AG08395 (cell line): ENCODE measurements at regions not wholly inside any gene's neighbourhood (a gene's known extent, or its start where the extent isn't known, plus 50 kb on each side); places are given as distances from the start of the nearest gene placed in this dataset.
"Not testable (repeated sequence)": the region's sequence is repeated elsewhere in the genome, so short reads cannot be mapped to it uniquely, and the experiment has no call there.

Experiments
- DNase-seq: peaks from one replicate; pipeline ENCODE4 v3.0.0; 2012; ENCODE audit warnings: mixed read lengths, low spot score

- no peak for DNase-seq
These were observed 418.2 kb upstream of the ZNF717 start for GRCh38 chr3:76203578-76203977.

- no peak for DNase-seq
These were observed 421.0 kb upstream of the ZNF717 start for GRCh38 chr3:76206346-76206745.

- no peak for DNase-seq
These were observed 427.3 kb upstream of the ZNF717 start for GRCh38 chr3:76212679-76213078.

DNA sequence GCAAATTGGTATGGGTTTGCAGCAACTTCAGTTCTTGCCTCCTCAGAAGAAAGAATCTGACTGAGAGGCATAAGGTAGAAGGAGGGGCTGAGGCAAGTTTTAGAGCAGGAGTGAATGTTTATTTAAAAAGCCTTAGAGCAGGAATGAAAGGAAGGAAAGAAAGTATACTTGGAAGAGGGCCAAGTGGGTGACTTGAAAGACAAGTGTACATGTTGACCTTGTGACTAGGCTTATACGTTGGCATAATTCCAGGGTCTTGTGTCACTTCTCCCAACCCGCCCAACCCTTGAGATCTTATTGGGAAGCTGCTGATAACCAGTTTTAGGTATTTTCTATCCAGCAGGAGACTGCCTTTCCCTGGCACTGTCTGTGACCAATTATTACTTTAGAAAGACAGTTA is 436.9 kb upstream of the ZNF717 start:
- no peak for DNase-seq

DNA sequence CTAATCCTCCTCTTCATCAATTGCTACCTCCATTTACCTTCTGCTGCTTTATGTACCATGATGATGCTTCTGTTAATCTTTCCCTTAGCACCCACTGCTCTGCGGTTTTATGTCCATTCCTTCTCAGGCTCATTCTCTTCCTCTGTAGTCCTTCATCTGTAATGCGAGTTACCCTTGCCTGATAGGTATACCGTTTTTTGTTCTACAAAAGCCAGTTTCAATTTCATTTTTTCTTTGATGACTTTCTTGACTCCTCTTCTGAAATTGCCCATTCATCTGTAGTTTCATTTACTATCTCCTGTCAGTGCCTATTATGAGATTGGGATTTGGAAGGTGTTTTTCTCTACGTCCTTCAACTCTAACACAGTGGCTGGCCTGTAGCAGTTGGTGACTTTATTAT is 445.9 kb upstream of the ZNF717 start:
- DNase-seq = no peak

- no peak for DNase-seq
These were observed 457.8 kb upstream of the ZNF717 start for GRCh38 chr3:76242886-76243753.

- DNase-seq = no peak
These were observed 459.7 kb upstream of the ZNF717 start for GRCh38 chr3:76245073-76245472.

GRCh38 chr3:76245622-76246021 is 460.3 kb upstream of the ZNF717 start:
- DNase-seq = no peak

- DNase-seq = no peak
These were observed 479.1 kb upstream of the ZNF717 start for GRCh38 chr3:76264496-76264895.

GRCh38 chr3:76264911-76265310 is 479.6 kb upstream of the ZNF717 start:
- no peak for DNase-seq

DNA sequence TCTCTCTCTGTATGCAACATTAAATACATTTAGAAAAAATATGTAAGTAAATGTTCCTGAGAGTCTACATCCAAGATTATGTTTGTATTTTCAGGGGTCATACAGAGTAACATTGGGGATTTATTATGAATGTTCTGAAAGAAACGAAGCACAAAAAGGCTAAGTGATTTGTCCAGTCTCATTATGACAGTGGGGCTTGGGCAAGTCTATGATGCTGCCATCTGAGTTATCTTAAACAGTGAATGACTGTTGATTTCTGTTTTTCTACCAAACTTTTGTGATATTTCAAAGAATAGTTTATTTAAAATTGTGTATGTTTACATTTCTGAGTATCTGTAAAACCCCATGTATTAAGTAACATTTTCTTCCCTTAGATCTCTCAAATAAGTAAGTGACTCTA is 481.2 kb upstream of the ZNF717 start:
- DNase-seq = no peak

DNA sequence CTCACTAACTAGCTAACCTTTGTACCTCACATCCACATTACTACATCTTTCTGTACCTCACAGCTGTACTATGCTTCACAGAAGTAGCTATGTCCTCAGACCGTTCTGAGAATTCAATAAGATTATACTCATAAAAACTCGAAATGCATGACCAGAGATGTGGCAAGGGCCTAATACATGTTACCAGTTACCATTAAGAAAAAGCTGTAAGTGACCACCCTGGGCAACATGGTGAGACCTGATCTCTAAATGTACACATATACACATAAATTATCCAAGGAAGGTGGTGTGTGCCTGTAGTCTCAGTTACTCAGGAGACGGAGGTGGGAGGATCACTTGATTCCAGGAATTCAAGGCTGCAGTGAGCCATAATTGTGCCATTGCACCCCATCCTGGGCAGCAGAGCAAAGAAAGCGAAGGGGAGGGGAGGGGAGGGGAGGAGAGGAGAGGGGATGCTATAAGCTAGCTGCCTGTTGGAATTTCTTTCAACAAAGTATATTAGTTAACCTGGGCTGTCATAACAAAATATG is 482.6 kb upstream of the ZNF717 start:
- no peak for DNase-seq

DNA sequence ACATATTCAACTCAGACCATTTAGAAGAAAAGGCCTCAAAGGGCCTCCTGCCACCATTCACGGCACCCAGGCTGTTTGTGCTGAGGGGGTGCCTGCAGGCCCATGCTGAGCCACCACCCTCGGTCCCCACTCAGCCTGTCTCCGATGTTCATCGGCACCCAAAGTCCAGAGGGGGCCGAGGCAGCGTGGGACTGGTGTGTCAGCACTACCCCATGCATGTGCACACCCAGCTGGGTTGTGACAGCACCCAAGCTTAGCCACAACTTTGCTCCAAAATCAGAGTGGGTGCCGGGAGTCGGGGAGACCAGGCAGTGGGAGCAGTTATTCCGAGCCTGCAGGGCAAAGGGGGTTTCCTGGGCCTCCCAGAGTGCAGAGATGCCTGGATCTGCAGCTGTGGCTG is 508.5 kb upstream of the ZNF717 start:
- no peak for DNase-seq

DNA sequence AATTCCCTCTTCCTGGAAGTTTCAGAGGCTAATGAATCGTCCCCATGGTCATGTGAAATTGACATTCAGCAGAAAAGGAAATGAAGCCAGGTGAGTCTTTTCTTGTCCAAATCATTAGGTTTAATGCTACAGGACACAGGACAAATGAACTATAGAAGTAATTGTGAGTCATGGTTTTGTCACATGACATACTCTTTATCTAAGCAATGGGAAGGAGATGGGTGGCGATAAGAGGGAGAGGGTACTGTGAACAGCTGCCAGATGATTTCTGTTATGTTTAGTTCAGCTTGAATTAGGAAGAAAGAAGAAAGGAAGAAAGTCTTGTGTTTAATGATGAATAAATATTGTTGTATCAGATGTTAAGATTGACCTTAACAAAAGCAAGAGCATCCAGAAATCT is 515.4 kb upstream of the ZNF717 start:
- no peak for DNase-seq

GRCh38 chr3:76307556-76307955 is 522.2 kb upstream of the ZNF717 start:
- DNase-seq = peak; percentile 5

- DNase-seq = peak; percentile 8
These were observed 523.2 kb upstream of the ZNF717 start for GRCh38 chr3:76308541-76308940.

- DNase-seq = peak; percentile 2
These were observed 524.7 kb upstream of the ZNF717 start for GRCh38 chr3:76310089-76310488.

DNA sequence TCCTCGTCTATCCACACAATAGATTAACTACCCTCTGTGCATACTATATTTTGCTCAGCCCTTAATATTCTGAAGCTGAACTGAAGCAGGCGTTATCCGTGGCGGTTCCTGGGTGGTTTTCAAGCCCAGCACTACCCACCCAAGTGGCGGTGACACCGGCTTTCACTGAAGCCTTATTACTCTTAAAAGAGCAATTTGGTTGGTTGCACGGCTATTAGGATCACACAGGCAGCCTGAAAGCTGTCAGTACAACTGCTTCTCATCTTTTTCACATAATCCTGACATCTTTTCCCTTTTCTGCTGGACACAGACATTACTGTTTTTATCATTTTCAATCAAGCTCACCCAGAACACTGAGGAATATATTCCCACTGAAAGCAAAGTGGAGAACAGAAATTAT is 525.3 kb upstream of the ZNF717 start:
- DNase-seq = no peak

DNA sequence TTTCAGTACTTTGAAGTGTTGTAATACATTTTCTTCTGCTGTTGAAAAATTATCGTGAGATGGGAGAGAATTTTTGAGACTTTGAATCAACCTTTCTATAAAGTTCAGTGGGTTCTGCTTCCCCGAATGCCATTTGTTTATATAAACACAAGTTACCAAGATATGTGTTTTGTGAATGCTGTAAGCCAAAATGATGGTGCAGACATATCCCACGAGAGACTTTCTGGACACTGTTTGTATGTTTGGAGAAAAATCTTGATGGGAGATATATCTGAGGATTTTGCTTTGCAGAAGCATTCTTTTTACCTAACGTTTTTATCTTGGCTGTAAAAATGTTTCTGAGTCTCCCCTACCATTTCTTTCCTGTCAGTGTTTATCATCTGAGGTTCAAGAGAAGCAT is 526.6 kb upstream of the ZNF717 start:
- no peak for DNase-seq

GRCh38 chr3:76315906-76316305 is 530.6 kb upstream of the ZNF717 start:
- not testable (repeated sequence) for DNase-seq

- DNase-seq = no peak
These were observed 536.3 kb upstream of the ZNF717 start for GRCh38 chr3:76321614-76322013.

GRCh38 chr3:76324101-76324500 is 538.8 kb upstream of the ZNF717 start:
- DNase-seq = no peak

- no peak for DNase-seq
These were observed 560.5 kb upstream of the ZNF717 start for GRCh38 chr3:76345878-76346277.

DNA sequence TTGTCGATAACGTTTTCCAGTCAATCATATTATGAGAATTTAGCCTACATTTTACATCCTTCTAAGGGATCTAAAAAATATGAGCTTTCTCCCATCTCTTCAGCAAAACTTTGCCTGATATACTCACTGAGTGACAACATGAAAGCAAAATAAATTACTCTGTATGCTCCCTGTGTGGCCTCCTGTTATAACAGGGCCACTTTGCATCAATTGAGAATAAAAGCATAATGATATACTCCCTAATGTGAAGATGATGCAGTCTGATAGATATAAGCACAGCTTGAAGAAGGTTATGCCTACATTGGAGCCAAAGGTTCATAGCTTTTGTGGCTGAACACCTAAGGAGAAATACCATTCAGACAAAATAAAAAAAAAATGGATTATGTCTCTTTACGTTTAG is 561.3 kb upstream of the ZNF717 start:
- no peak for DNase-seq
